Amygdala (tissue), 56 donors: ENCODE measurements at regions not wholly inside any gene's neighbourhood (a gene's known extent, or its start where the extent isn't known, plus 50 kb on each side); places are given as distances from the start of the nearest gene placed in this dataset.

Source experiments
- DNase-seq, 56 donors: peaks; one replicate each; lab custom pipeline; 2025; lab: John Stamatoyannopoulos, UW

- no peak for DNase-seq
These were observed 302.8 kb upstream of the UBE2E2 start for GRCh38 chr3:22900296-22900695.

- DNase-seq, result no peak
These were observed 301.4 kb upstream of the UBE2E2 start for GRCh38 chr3:22901684-22902083.

- DNase-seq, result no peak
These were observed 295.9 kb upstream of the UBE2E2 start for GRCh38 chr3:22907161-22907780.

GRCh38 chr3:22907796-22908195 is 295.3 kb upstream of the UBE2E2 start:
- DNase-seq, result no peak

- no peak for DNase-seq
These were observed 294.1 kb upstream of the UBE2E2 start for GRCh38 chr3:22908989-22909507.

- no peak for DNase-seq
These were observed 286.2 kb upstream of the UBE2E2 start for GRCh38 chr3:22916933-22917332.

GRCh38 chr3:22920006-22920405 is 283.1 kb upstream of the UBE2E2 start:
- DNase-seq, result no peak

GRCh38 chr3:22922317-22922716 is 280.8 kb upstream of the UBE2E2 start:
- DNase-seq, result no peak

- DNase-seq, result no peak
These were observed 279.4 kb upstream of the UBE2E2 start for GRCh38 chr3:22923711-22924110.

GRCh38 chr3:22928216-22929110 is 274.7 kb upstream of the UBE2E2 start:
- DNase-seq, result no peak

- DNase-seq, result no peak
These were observed 269.9 kb upstream of the UBE2E2 start for GRCh38 chr3:22933051-22933840.

- no peak for DNase-seq
These were observed 269.3 kb upstream of the UBE2E2 start for GRCh38 chr3:22933841-22934116.

- DNase-seq, result no peak
These were observed 268.1 kb upstream of the UBE2E2 start for GRCh38 chr3:22935040-22935439.

GRCh38 chr3:22937536-22937935 is 265.6 kb upstream of the UBE2E2 start:
- DNase-seq, result peak in 2 of 56 donors; percentile 4 to 27

GRCh38 chr3:22938739-22939138 is 264.4 kb upstream of the UBE2E2 start:
- DNase-seq, result no peak

GRCh38 chr3:22939349-22939748 is 263.8 kb upstream of the UBE2E2 start:
- DNase-seq, result no peak

- no peak for DNase-seq
These were observed 262.8 kb upstream of the UBE2E2 start for GRCh38 chr3:22940285-22940684.

- no peak for DNase-seq
These were observed 260.1 kb upstream of the UBE2E2 start for GRCh38 chr3:22942981-22943380.

GRCh38 chr3:22947851-22948250 is 255.3 kb upstream of the UBE2E2 start:
- DNase-seq, result no peak

GRCh38 chr3:22951910-22952309 is 251.2 kb upstream of the UBE2E2 start:
- DNase-seq, result peak in 2 of 56 donors; percentile 2 to 15

GRCh38 chr3:22952860-22953259 is 250.3 kb upstream of the UBE2E2 start:
- DNase-seq, result no peak
